ENCODE measurements at regions not wholly inside any gene's neighbourhood (a gene's known extent, or its start where the extent isn't known, plus 50 kb on each side); places are given as distances from the start of the nearest gene placed in this dataset.

DNA sequence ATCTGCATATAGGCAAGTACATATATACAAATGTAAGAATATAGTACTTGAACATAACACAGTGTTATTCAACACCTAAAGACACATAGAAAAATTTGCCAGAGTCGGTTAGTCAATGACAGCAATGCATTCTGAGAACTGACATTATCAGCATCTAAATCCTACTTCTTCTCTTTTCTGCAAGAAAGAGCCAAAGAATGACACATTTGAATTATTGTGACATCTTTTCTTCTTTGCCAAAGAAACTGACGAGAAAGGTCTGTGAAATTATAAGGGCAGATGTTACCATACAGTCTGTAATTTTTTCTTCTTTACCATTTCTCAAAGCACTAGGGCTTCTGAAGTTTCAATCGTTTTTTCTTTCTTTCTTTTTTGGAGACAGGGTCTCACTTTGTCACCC lies 350.9 kb upstream of the NBEA start:
- no peak for DNase-seq

DNA sequence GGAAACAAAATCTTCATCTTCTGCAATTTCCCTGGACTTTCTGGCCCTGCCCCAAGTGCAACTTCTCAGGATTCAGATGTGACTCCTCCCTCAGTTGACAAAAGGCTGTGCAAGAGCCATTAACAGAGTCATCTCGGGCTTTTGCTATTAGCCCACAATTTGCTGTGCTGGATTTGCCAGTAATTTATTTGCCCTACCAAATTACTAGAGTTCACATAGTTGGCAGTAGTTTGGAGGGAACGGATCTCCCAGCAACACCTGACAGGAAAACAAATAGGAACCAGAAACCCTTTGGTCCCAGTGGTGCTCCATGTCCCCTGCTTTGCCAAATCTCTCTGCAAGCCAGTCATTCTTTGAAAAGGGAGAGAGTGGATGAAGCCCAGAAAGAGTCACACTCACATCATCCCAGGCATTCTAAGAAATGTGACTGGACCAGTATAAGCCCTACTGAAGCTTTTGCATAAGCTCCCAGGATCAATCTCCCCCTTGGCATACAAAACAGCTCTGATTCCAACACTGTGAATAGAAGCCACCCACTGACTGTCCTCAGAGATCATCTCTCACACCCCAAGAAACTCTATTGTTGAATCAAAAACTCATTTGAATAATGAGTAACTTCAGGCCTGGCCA lies 350.1 kb upstream of the NBEA start:
- no peak for DNase-seq

DNA sequence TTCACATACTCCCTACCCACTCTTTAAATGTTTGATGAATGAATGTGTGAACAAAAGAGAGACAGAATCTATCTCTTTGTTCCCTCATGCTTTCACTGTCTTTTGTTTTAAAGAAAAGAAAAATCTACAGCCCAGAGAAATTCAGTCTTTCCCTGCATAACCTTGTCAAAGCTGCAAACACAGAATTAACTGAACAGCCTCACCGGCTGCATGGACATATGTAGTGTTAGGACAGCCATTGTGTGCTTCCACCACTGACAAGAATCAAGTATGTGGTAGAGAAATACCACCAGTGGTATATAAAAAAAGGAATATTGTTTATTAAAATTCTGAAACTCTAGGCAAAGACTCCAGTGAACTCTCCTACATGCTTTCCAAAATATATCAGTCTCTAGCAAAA lies 348.4 kb upstream of the NBEA start:
- DNase-seq, result no peak

DNA sequence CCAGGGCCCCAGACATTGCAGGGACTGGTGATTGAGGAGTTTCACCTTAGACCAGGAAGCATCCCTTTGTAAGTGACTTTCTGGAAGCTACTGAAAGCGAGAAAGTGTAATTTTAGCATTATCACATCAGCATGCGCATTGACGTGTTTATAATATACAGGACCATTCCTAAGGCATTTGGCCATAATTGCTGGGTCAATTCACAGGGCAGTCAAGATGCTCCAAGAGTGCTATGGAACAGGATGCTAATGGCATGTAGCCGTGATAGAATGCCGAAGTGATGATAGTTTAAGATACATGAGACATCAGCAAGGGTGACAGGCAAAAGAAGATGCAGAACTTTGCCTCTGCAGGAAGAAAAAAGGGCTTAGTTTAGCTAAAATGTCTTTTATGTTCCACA lies 347.6 kb upstream of the NBEA start:
- DNase-seq, result no peak

DNA sequence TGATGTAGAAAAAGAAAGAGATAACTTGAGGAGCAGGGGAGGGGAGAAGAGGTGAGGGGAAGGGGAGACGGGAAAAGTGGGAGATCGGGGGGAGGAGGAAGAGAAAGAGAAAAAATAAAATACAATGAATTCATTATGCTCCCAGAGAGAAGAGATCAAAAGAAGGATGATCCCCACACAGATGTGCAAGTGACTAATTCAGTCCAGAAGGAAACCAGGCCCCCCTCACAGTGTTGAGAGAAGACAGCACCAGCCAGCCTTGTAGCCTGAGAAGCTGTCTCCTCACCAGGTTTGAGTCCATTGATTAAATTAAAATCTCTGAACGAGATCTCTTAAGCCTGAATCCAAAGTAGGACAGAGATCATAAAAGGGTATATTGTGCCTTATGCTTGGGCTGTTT lies 333.7 kb upstream of the NBEA start:
- DNase-seq, result no peak

DNA sequence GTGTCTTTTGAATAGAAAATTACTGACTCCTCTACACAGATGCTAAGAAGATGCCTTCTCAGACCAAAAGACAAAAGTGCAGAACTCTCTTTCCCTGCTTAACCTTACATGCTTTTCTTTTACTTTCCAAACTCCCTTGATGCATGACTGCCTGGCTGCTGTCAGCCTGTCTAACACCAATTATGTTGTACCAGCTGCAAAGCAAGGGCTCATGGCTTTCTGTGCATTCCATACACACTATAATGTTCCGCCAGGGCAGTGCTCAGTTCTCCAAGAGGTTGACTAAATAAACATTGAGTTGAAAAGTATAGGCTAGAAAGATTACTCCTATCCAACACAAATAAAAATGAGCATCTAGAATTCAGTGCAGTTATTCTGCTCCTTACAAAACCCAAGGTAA lies 330.4 kb upstream of the NBEA start:
- no peak for DNase-seq

DNA sequence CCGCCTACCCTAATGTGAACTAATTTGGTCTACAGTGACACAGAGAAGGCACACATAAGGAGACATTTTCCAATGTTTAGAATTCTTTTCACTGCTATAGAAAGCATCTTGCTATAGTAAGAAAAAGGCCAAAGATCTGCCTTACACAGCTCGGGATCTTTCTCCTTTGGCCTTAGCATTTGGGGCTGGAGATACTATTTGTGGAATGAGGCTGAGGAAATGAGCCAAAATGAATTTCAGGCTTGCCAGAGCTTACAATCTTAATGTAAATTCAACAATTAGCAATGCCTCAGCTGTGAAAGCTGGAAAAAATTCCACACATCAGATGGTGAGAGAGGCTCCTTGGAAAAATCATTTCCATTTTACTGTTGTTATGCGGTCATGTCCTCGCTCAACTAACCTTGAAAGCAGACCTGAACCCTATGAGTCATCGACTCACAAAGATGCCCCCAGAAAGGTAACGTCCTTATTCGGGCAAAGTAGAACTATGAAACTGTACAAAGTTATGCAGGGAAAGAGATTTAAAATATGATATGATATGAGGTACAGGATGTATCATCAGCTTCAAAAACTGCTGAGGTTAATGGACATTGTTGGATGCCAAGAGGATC lies 324.5 kb upstream of the NBEA start:
- DNase-seq, result no peak

DNA sequence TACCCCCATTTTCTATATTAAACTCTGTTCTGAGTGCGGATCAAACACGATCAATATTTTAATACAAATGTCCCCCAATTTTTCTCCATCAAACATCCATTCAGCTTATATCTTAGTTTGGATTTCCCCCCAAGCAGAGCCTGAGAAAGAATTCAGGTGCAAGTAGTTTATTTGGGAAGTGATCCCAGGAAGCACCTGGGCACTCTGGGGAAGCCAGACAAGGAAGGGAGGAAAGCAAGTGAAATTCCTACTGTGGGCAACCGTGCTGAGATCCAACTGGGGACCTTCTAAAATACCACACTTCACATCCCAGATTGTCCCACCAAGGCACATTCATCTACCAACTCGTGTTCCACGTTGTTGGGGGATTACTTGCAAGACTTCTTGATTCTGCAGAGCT lies 323.4 kb upstream of the NBEA start:
- DNase-seq, result no peak

DNA sequence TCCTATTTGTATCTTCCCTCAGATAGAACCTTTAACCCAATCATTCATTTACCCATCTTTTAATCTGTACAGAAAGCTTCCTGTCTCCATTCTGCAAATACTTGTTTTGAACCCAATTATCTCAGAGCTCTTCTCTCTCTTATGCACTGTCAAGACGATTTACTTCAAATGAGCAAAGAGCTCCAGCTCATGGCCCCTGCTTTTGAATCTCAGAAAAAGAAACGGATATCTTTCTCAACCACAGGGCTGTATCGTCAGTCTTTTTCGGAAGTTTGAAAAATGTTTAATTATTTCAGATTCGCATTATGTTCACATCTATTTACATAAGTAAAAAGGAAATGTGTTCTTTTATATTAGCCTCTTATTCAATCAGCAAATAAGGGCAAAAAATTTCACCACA lies 322.7 kb upstream of the NBEA start:
- DNase-seq, result no peak

DNA sequence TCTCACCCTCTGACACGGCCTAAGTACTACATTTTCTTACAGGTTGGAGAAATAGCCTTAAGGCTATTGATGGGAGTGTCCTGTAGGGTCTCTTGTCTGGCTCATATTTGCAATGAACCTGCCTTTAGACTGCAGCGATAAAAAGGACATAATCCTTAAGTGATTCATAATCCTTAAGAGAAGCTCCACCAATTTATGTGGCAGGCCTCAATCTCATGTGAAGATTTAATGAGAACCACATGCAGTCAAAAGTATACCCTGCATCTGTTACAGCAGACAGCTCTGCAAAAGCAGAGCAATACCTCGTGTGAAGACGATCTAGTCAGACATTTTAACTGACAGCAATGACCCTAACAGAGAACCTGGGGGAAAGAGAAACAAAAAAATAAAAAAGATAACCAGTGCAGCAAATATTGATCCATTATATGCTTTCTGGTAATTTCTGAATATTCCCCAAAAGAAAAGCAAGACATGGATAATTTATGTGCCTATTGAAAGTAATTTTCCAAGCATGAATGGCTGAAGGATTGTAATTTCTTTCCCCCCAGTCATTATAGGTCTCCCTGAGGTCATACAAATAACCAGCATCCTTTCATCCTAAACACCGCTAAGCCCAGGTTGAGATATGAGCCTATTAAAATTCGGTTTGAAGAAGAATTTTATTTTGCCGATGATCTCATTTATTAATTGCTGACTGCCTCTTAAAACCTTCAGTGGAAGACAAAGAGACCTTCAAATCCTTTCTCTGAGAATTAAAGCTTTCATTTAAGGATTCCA lies 321.8 kb upstream of the NBEA start:
- no peak for DNase-seq

DNA sequence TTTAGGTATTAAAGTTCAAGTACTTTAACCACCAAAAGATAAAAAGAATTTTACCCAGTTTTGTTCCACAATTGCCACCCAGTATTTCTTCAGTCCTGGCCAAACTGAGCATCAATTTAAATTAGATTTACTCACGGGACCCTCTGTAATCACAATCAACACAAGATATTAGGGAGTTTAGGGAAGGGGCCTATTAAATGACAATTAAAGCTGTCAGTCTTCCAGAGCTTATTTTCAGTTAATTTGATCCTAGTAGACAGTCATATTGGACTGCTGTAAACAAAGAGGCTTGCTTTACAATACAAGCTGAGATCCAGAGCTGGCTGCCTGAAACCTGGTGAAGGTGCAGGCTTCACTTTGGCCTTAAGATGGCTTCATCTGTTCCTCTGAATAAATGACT lies 321.2 kb upstream of the NBEA start:
- DNase-seq, result no peak

DNA sequence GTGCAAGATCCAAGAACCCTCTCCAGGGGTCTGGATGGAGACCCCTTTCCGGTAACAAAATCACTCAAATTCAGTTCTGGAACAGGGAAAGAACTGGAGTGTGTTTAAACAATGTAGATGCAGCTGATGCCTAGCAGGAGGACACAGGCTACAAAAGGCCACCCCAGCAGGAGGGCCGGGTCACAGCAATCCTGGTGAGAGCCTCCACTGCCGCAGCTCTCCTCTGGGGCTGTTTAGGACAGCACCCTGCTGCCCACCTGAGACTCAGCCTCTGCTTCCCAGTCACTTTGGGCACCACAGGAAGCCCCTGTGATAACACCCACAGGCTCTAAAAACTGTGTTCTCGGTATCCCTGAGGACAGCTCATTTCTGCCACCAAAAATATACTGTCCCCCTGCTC lies 318.7 kb upstream of the NBEA start:
- DNase-seq, result no peak

DNA sequence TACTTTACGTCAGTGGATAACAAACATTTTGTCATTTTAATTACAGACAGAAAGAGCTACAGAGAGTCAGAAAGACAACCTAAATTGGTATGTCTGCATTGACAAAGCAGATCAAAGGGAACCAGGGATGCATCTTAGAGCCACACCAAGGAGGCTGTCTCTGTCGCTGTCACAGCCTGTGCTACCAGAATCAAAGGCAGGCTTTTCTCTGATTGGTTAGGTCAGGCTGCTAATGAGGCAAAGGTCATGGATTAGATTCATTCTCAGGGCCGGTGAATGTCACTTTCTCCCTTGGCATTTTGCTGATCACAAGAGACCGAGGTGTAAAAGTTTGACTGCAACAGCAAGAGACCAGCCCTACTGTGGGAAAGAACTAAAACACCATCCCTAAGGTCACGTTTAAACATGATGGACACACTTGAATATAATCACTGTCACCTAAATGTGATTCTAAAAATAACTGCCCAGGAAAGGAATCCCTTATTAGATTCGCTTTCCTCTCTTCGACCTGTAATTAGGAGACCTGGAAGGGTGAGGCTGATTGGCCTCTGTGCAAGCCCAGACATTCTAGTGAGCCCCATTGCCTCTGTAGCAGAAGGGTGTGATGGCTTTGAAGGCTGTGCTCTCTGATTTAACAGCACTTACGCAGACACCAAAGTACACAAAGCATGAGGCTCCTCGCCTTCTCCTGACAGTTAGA lies 314.4 kb upstream of the NBEA start:
- no peak for DNase-seq

DNA sequence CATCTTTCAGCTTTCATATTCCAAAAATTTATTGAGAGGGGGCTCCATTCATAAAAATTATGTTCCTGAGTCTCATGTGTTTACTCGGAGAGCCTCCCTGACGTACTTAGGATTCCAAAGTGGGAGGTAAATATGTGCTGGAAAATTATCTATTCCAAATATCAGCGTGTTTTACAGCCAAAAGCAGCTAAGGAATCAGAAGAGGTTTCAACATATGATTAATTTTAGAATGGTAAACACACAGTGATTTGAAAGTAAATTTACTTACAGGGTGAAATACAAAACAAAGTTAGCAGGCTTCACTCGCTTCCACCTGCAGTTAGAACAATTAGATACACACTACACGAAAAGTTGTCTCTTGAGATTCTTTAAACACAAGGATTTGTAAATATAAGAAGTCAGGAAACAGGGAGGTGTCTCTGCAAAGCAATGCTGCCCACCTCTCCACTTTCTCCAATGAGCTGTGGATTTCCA lies 313.8 kb upstream of the NBEA start:
- no peak for DNase-seq

DNA sequence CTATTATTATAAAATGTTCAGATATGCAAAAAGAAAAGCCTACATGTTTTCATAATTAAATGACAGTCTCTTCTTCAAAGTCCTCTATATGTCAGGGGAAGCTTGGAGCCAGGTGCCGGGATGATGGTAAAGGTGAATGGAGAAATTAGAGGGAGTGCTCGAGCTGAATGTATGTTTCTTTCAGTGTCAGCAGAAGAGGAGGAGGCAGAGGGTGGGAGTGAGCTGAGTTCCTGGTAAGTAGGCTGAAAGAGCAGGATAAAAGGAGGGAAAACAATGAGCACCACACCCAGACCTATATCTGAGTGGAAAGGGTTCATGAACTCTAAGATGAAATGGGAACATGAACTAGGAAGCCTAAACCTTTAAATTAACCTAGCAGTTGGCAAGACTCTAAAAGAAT lies 307.6 kb upstream of the NBEA start:
- DNase-seq, result no peak

DNA sequence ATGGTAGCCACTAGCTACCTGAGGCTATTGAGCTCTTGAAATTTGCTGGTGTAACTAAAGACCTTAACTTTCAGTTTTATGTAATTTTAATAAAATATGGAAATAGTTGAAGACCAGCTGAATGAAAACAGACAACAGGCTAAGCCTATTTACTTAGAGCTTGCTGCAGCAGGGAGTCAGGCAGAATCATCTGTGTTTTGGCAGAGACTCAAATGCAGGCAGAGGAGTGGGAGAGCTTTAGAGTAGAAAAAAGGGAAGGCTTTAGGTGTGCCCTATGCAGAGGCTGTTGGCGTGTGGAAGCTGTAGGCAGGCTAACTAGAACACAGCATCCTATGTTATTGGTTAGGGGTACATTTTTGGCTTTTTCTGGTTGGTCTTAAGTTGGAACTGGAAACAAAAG lies 304.9 kb upstream of the NBEA start:
- no peak for DNase-seq

DNA sequence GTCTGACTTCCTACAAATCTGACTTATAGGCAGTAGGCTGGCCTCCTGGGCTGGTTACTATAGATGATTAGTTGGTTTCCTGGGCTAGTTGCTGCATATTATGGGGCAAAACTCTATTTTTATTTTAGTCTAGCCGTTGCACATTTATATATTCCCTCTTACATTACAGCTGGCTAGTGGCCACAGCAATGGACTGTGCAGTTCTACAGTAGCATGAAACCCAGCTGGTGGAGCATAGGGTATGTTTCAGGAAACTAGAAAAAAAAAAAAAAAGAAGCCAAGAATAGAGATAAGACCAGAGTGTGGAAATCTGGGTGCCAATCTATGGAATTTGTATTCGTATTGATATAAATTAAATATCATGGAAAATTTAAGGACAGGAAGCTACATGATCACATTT lies 304.4 kb upstream of the NBEA start:
- DNase-seq, result no peak

DNA sequence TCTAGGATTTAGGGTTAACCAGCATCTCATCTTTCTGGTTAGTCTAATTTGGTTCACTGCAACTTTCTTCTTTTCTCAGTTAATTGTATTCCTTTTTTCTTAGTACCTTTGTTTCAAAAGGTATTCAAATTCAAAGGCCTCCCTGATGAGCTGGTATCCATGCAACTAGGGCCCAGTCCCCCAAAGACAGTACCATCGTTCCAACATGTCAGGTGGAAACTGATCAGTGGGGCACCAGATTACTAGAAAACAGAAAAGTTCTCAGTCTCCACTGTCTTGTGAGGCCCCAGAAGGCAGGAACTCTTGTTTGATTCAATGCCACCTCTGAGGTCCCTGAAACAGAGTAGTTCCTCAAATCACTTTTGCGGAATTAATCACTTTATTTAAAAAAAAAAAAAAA lies 303.2 kb upstream of the NBEA start:
- DNase-seq, result no peak

DNA sequence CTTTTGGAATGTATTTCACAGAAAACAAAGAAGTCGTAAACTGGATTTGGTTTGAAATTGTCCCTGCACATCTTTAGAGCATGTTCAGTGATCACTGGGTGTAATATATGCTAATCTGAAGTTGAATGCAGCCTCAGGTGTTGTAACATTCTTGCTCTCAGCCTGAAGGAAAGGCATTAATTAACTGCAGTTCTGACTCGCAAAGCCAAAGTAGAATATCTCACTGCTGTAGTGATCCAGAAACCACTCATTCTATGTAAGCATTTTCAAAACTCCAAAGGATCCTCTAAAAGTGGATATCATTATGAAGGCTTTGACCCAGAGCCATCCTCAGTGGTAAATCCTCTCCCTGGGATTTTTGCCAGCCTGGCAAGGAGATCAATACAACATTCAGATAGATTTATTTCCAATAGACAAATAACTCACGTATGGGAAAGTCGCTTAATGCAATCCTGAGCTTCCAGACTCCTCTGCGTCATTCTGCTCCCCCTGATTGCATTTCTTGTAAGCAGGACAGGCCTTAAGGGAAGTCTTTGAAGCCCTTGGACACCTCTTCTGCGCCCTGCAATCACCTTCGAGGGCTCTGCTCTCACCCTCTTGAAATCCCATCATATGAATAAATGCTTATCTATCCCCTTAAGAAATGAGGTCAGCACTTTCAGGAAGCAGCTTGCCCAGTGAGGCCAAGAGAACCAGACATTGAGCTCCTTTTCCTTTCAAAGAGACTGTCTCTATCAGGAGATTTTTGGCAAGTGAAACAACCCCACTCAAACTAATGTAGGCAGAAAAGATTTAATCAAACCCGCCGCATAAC lies 301.7 kb upstream of the NBEA start:
- no peak for DNase-seq

DNA sequence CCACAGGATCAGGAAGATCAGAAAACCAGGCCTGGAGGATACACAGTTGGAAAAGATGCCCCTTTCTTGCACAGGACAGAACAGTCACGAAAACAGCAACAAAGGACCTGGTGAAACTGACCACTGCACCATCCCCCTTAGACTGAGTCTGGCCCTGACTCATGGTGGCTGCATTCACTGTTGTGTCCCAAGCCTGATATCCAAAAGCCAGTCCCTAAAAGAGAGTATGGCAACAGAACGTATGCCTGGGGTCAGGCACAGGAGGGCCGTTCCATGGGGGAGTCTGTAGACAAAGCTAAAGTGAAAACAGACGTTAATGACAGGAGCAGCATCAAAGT lies 301.1 kb upstream of the NBEA start:
- DNase-seq, result no peak

DNA sequence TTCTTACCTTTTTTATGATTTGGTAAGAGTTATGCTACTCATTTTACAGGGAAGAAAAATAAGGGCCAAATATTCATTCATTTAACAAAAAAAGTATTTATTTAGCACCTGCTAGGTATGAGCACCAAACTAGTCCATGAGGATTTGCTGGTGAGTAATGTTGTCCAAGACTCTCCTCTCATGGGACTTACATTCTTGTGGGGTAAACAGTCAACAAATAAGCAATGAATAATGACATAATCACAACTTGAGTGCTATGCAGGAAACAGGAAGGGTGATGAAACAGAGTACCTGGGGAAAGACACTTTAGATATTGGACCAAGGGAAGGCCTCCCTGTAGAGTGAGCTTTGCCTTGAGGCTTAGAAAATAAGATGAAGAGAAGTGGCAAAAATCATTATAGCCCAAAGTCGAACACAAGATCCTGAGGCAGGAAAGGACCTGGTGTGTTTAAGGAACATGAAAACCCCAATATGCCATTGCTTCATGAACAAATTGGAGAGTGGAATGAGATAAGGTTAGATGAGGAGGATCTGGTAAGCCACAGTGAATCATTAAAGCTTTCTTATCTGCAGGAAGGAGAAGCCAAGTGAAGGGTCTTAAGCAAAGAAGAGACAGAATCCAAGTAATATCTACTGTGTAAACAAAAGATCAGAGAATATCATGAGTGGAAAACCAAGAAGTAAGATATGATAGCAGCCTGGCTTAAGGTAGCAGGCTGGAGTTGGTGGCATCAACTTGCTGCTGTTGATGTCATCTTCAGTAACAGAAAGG lies 294.5 kb upstream of the NBEA start:
- DNase-seq, result no peak

DNA sequence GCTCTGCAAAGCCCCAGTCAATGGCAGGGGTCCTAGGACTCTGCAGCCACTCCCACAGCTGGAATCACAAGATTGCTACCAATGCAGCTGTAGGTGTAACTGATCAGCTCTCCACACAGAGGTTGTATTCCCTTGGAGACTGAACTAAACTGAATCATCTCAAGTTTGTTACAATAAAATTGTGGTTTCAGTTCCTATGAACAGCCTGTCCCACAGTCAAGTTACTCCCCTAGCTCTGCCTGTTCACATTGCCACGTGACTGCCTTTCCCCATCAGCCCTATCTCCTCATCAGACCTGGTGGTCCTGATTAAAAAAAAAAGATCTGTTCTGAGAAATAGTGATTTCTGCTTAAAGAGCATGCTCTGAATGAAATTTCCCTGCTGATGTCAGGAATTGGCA lies 287.9 kb upstream of the NBEA start:
- DNase-seq, result no peak
